RWPE1 (cell line): ENCODE measurements at regions not wholly inside any gene's neighbourhood (a gene's known extent, or its start where the extent isn't known, plus 50 kb on each side); places are given as distances from the start of the nearest gene placed in this dataset.

ENCODE experiments used
- CTCF ChIA-PET: fragments of 350-600 bp; sonication (Branson Sonifier 250); formaldehyde crosslinking; extraction: SDS; loops from one replicate; lab custom pipeline; 2021; lab: Yijun Ruan, JAX
- POLR2A ChIA-PET: fragments of 400-600 bp; formaldehyde crosslinking; extraction: SDS; loops from one replicate; lab custom pipeline; 2020; ENCODE audit warnings: antibody characterized with exemption; ENCODE audit not compliant: low non-redundant PET; lab: Yijun Ruan, JAX
- DNase-seq: peaks from one replicate; pipeline ENCODE4 v3.0.0; 2012; ENCODE audit warnings: low spot score
- H3K27ac ChIP-seq: fragments of 450-650 bp; 2 replicates; pipeline ENCODE4 v1.5.1; 2017
- CTCF ChIP-seq: fragments of 450-650 bp; conservative IDR thresholded peaks from 2 replicates; pipeline ENCODE4 v1.5.1; 2017; ENCODE audit warnings: low read depth, mild to moderate bottlenecking

GRCh38 chr5:97929383-97929782 lies 746.3 kb upstream of the RIOK2 start:
- POLR2A ChIA-PET = no interaction called here
- no peak for TF ChIP-seq CTCF
- no peak for DNase-seq
- CTCF ChIA-PET = interaction anchor here (0.7 kb wide), 1 partner anchor 555 kb away, joined by 3 read pairs; no protein-coding TSS in a partner anchor
- H3K27ac ChIP-seq = no peak overlapping the region

GRCh38 chr5:97931829-97932228 lies 748.8 kb upstream of the RIOK2 start:
- POLR2A ChIA-PET = no interaction called here
- no peak for TF ChIP-seq CTCF
- CTCF ChIA-PET = no interaction called here
- no peak for DNase-seq
- H3K27ac ChIP-seq = no peak overlapping the region

- CTCF ChIA-PET = no interaction called here
These were observed 753.2 kb upstream of the RIOK2 start for GRCh38 chr5:97936231-97936630.

GRCh38 chr5:97937846-97938245 lies 754.8 kb upstream of the RIOK2 start:
- TF ChIP-seq CTCF = no peak
- no peak overlapping the region for H3K27ac ChIP-seq
- DNase-seq = no peak
- ChIA-PET CTCF (no interaction called here), POLR2A (no interaction called here)

More at GRCh38 chr5:97936231-97936630, 753.2 kb upstream of the RIOK2 start:
- no peak for TF ChIP-seq CTCF
- no peak overlapping the region for H3K27ac ChIP-seq
- POLR2A ChIA-PET = no interaction called here
- DNase-seq = no peak

- TF ChIP-seq CTCF = no peak
- ChIA-PET CTCF (no interaction called here), POLR2A (no interaction called here)
- no peak for DNase-seq
- H3K27ac ChIP-seq = no peak overlapping the region
These were observed 760.0 kb upstream of the RIOK2 start for GRCh38 chr5:97943036-97943435.

GRCh38 chr5:97951139-97951538 lies 768.1 kb upstream of the RIOK2 start:
- ChIA-PET POLR2A (no interaction called here), CTCF (no interaction called here)
- TF ChIP-seq CTCF = no peak

More at GRCh38 chr5:97951139-97951538, 768.1 kb upstream of the RIOK2 start:
- no peak for DNase-seq
- H3K27ac ChIP-seq = no peak overlapping the region
